ENCODE measurements at regions not wholly inside any gene's neighbourhood (a gene's known extent, or its start where the extent isn't known, plus 50 kb on each side); places are given as distances from the start of the nearest gene placed in this dataset.

- no peak for DNase-seq
- H3K9me3 Mint-ChIP-seq = peaks cover 4% of the 10 kb centered on the region
- H3K36me3 ChIP-seq (ENCODE audit: control insufficient read depth, insufficient read depth, low read length) = no peaks in the 10 kb centered on the region
- H3K9ac ChIP-seq (ENCODE audit: extremely low read depth, low read length, poor library complexity, severe bottlenecking) = no peak overlapping the region
- H3K36me3 Mint-ChIP-seq (ENCODE audit: low read depth) = no peaks in the 10 kb centered on the region
- TF ChIP-seq CTCF (conservative IDR thresholded peaks at IDR 0.05) = no peak
- H3K27me3 Mint-ChIP-seq (ENCODE audit: insufficient read depth) = no peaks in the 10 kb centered on the region
- H3K4me3 ChIP-seq (ENCODE audit: low read length) = no peak overlapping the region
- H3K4me3 Mint-ChIP-seq = no peak overlapping the region
- no peaks in the 10 kb centered on the region for H3K27me3 ChIP-seq (ENCODE audit: control insufficient read depth, insufficient read depth, low read length, poor library complexity, severe bottlenecking)
- no peak overlapping the region for H3K27ac ChIP-seq (ENCODE audit: low read depth, low read length)
- H3K9me3 ChIP-seq (ENCODE audit: control insufficient read depth, low read length) = no peaks in the 10 kb centered on the region
- no peaks in the 10 kb centered on the region for H3K4me1 ChIP-seq (ENCODE audit: control insufficient read depth, insufficient read depth, low read length)
- H3K27ac Mint-ChIP-seq = no peak overlapping the region
- H3K4me1 Mint-ChIP-seq = no peaks in the 10 kb centered on the region
These were observed 856.2 kb downstream of the TUSC7 start for GRCh38 chr3:117565777-117566176.

GRCh38 chr3:117566926-117567325 is 857.3 kb downstream of the TUSC7 start:
- 90% methylated on average over 2 of the region's 2 CpGs; no CpG with 5 or more reads in 1 of the 2 experiments for WGBS, 2 experiments (ENCODE audit: insufficient coverage in 1 of 2, insufficient read length in 1 of 2)
- no peaks in the 10 kb centered on the region for H3K27me3 ChIP-seq (ENCODE audit: control insufficient read depth, insufficient read depth, low read length, poor library complexity, severe bottlenecking)
- H3K4me1 ChIP-seq (ENCODE audit: control insufficient read depth, insufficient read depth, low read length) = no peaks in the 10 kb centered on the region
- Mint-ChIP-seq H3K9me3 (peaks cover 4% of the 10 kb centered on the region), H3K4me3 (no peak overlapping the region), H3K27ac (no peak overlapping the region), H3K4me1 (no peaks in the 10 kb centered on the region), H3K36me3 (ENCODE audit: low read depth) (no peaks in the 10 kb centered on the region), H3K27me3 (ENCODE audit: insufficient read depth) (no peaks in the 10 kb centered on the region)
- H3K9me3 ChIP-seq (ENCODE audit: control insufficient read depth, low read length) = no peaks in the 10 kb centered on the region
- H3K27ac ChIP-seq (ENCODE audit: low read depth, low read length) = no peak overlapping the region
- no peak overlapping the region for H3K4me3 ChIP-seq (ENCODE audit: low read length)
- no peak for DNase-seq
- H3K36me3 ChIP-seq (ENCODE audit: control insufficient read depth, insufficient read depth, low read length) = no peaks in the 10 kb centered on the region
- no peak for TF ChIP-seq CTCF (conservative IDR thresholded peaks at IDR 0.05)
- H3K9ac ChIP-seq (ENCODE audit: extremely low read depth, low read length, poor library complexity, severe bottlenecking) = no peak overlapping the region

- Histone ChIP-seq H3K36me3 (ENCODE audit: control insufficient read depth, insufficient read depth, low read length) (no peaks in the 10 kb centered on the region), H3K9me3 (ENCODE audit: control insufficient read depth, low read length) (no peaks in the 10 kb centered on the region), H3K27me3 (ENCODE audit: control insufficient read depth, insufficient read depth, low read length, poor library complexity, severe bottlenecking) (no peaks in the 10 kb centered on the region), H3K4me1 (ENCODE audit: control insufficient read depth, insufficient read depth, low read length) (no peaks in the 10 kb centered on the region), H3K9ac (ENCODE audit: extremely low read depth, low read length, poor library complexity, severe bottlenecking) (no peak overlapping the region), H3K4me3 (ENCODE audit: low read length) (no peak overlapping the region), H3K27ac (ENCODE audit: low read depth, low read length) (no peak overlapping the region)
- Mint-ChIP-seq H3K4me3 (no peak overlapping the region), H3K36me3 (ENCODE audit: low read depth) (no peaks in the 10 kb centered on the region), H3K4me1 (no peaks in the 10 kb centered on the region), H3K27me3 (ENCODE audit: insufficient read depth) (no peaks in the 10 kb centered on the region), H3K9me3 (peaks cover 4% of the 10 kb centered on the region), H3K27ac (no peak overlapping the region)
- TF ChIP-seq CTCF (conservative IDR thresholded peaks at IDR 0.05) = no peak
- no peak for DNase-seq
- WGBS, 2 experiments (ENCODE audit: insufficient coverage in 1 of 2, insufficient read length in 1 of 2) = 86 to 89% methylated on average over 3 of the region's 3 CpGs
These were observed 857.8 kb downstream of the TUSC7 start for GRCh38 chr3:117567382-117567781.

All from endodermal cell (in vitro differentiated cells).